ENCODE measurements at regions not wholly inside any gene's neighbourhood (a gene's known extent, or its start where the extent isn't known, plus 50 kb on each side); places are given as distances from the start of the nearest gene placed in this dataset.

DNA sequence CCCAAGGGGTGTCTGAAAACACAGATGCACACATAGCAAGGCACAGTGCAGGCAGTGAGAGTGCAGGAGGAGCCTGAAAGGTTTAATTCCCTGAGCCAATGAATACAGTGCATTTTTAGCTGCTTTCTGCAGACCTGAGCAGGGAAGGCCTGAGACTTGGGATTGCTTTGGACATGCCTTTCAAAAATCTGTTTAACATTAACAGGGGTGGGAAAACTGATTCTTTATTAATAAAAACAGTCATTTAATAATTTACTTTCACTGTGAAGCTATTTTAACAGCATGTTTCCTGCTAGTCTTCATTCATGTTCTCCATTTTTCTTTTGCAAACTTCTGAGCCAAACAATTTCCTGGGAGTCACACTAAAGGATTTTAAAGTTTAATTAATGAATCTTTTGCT is 488.1 kb downstream of the SMARCA1 start:
- TF ChIP-seq, protein P1, sequence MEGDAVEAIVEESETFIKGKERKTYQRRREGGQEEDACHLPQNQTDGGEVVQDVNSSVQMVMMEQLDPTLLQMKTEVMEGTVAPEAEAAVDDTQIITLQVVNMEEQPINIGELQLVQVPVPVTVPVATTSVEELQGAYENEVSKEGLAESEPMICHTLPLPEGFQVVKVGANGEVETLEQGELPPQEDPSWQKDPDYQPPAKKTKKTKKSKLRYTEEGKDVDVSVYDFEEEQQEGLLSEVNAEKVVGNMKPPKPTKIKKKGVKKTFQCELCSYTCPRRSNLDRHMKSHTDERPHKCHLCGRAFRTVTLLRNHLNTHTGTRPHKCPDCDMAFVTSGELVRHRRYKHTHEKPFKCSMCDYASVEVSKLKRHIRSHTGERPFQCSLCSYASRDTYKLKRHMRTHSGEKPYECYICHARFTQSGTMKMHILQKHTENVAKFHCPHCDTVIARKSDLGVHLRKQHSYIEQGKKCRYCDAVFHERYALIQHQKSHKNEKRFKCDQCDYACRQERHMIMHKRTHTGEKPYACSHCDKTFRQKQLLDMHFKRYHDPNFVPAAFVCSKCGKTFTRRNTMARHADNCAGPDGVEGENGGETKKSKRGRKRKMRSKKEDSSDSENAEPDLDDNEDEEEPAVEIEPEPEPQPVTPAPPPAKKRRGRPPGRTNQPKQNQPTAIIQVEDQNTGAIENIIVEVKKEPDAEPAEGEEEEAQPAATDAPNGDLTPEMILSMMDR (IDR thresholded peaks at IDR 0.05): no peak
- no peak for TF ChIP-seq POLR2A (IDR thresholded peaks at IDR 0.05)

Data from prostate gland (tissue), 2 donors.